HG02678 (cell line): ENCODE measurements at regions not wholly inside any gene's neighbourhood (a gene's known extent, or its start where the extent isn't known, plus 50 kb on each side); places are given as distances from the start of the nearest gene placed in this dataset.
A peak's percentile ranks its signal among the peaks of the same experiment; 100 is the strongest.

Experiments
- ATAC-seq: cut with Tn5 transposase; IDR thresholded peaks from one replicate; pipeline ENCODE4 v1.9.1; 2021; ENCODE audit warnings: mild to moderate bottlenecking, moderate library complexity; ENCODE audit not compliant: unreplicated experiment

GRCh38 chr2:134108113-134108512 is 145.8 kb upstream of the MGAT5 start:
- ATAC-seq, result no peak

GRCh38 chr2:134109246-134109645 is 144.6 kb upstream of the MGAT5 start:
- no peak for ATAC-seq

- ATAC-seq, result no peak
These were observed 144.1 kb upstream of the MGAT5 start for GRCh38 chr2:134109725-134110124.

- ATAC-seq, result no peak
These were observed 143.3 kb upstream of the MGAT5 start for GRCh38 chr2:134110532-134110931.

GRCh38 chr2:134117676-134118075 is 136.2 kb upstream of the MGAT5 start:
- ATAC-seq, result no peak

GRCh38 chr2:134118279-134119116 is 135.4 kb upstream of the MGAT5 start:
- peak; percentile 34 for ATAC-seq

- peak; percentile 7 for ATAC-seq
These were observed 134.7 kb upstream of the MGAT5 start for GRCh38 chr2:134119117-134119712.

GRCh38 chr2:134119713-134120405 is 134.0 kb upstream of the MGAT5 start:
- peak; percentile 56 for ATAC-seq

- ATAC-seq, result no peak
These were observed 133.5 kb upstream of the MGAT5 start for GRCh38 chr2:134120406-134120732.

GRCh38 chr2:134120733-134121630 is 132.9 kb upstream of the MGAT5 start:
- peak; percentile 49 for ATAC-seq

- ATAC-seq, result no peak
These were observed 131.3 kb upstream of the MGAT5 start for GRCh38 chr2:134122610-134123009.

- ATAC-seq, result no peak
These were observed 130.5 kb upstream of the MGAT5 start for GRCh38 chr2:134123332-134123731.

GRCh38 chr2:134124047-134124753 is 129.7 kb upstream of the MGAT5 start:
- no peak for ATAC-seq

- ATAC-seq, result peak; percentile 59
These were observed 126.4 kb upstream of the MGAT5 start for GRCh38 chr2:134127496-134127895.

GRCh38 chr2:134128746-134129145 is 125.1 kb upstream of the MGAT5 start:
- ATAC-seq, result no peak

GRCh38 chr2:134129900-134130537 is 123.9 kb upstream of the MGAT5 start:
- no peak for ATAC-seq

GRCh38 chr2:134131681-134132489 is 122.0 kb upstream of the MGAT5 start:
- ATAC-seq, result no peak

GRCh38 chr2:134132490-134132857 is 121.4 kb upstream of the MGAT5 start:
- ATAC-seq, result no peak
